Mucosa of descending colon (tissue), 3 donors: ENCODE measurements at regions not wholly inside any gene's neighbourhood (a gene's known extent, or its start where the extent isn't known, plus 50 kb on each side); places are given as distances from the start of the nearest gene placed in this dataset.

Experiments used
- ATAC-seq: fragments of 200-7000 bp; cut with Tn5 transposase; one replicate; pipeline ENCODE4 v1.9.1; 2020; ENCODE audit warnings: mild to moderate bottlenecking, moderate library complexity
- DNase-seq, 3 donors: peaks; one replicate each; pipeline ENCODE4 v3.0.0-alpha.2; 2020
- H3K36me3 ChIP-seq: fragments of 200-600 bp; one replicate; pipeline ENCODE4 v1.8.0; 2021; ENCODE audit warnings: low read depth, mild to moderate bottlenecking
- H3K4me1 ChIP-seq: fragments of 200-600 bp; one replicate; pipeline ENCODE4 v1.8.0; 2021; ENCODE audit warnings: low read depth, mild to moderate bottlenecking
- H3K4me3 ChIP-seq: fragments of 200-600 bp; one replicate; pipeline ENCODE4 v1.8.0; 2021; ENCODE audit warnings: mild to moderate bottlenecking
- H3K9me3 ChIP-seq: fragments of 200-600 bp; one replicate; pipeline ENCODE4 v1.8.0; 2021; ENCODE audit warnings: mild to moderate bottlenecking
- intact Hi-C, 2 donors: fragments of 100-400 bp; cut with DNase I in 1 of 2; cut with micrococcal nuclease in 1 of 2; formaldehyde crosslinking; loops; one replicate each; pipeline versions ENCODE4 v1.11.0 to v1.11.1; 2022; cut with DNase I, micrococcal nuclease
- TF ChIP-seq, protein P1 (sequence below): fragments of 200-600 bp; IDR thresholded peaks from one replicate; pipeline ENCODE4 v1.8.0; 2022; ENCODE audit warnings: antibody characterized with exemption, mild to moderate bottlenecking
- donor health status: DM: no; HTN: no; CAD: no; lungs with moderate emphysema.
- donor health status: DM: no; HTN: no; CAD: no.
- donor health status: DM: no; HTN: yes; CAD: no.

DNA sequence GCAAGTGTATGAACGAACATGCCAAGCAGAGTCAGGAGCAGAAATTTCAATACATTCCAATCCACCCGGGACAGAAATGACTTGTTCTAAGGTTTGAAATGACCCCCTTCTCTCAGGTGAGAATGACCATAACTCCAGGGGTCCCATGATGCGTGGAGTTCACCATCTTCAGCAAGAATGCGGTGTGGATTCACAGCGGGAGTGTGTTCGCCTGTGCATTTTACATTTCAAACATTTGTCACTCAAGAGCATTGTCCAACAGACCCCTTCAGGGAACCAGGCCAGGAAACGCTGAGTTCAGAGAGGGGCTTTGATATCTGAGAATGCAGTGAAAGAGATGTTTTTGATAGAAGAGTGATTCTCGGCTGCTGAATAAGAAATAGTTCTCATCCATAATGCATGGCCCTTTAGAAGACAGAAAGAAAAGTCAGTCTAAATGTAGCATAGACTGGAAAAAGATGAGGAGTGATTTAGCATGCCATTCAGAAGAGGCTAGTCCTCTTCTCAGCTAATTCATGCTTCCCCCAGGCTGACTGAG is 200.3 kb upstream of the KCNG1 start:
- H3K4me3 ChIP-seq, result no peak overlapping the region
- intact Hi-C loops, result no loop called here
- TF ChIP-seq, protein P1, sequence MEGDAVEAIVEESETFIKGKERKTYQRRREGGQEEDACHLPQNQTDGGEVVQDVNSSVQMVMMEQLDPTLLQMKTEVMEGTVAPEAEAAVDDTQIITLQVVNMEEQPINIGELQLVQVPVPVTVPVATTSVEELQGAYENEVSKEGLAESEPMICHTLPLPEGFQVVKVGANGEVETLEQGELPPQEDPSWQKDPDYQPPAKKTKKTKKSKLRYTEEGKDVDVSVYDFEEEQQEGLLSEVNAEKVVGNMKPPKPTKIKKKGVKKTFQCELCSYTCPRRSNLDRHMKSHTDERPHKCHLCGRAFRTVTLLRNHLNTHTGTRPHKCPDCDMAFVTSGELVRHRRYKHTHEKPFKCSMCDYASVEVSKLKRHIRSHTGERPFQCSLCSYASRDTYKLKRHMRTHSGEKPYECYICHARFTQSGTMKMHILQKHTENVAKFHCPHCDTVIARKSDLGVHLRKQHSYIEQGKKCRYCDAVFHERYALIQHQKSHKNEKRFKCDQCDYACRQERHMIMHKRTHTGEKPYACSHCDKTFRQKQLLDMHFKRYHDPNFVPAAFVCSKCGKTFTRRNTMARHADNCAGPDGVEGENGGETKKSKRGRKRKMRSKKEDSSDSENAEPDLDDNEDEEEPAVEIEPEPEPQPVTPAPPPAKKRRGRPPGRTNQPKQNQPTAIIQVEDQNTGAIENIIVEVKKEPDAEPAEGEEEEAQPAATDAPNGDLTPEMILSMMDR, result no peak
- DNase-seq (no peak), ATAC-seq (no peak)
- H3K36me3 ChIP-seq, result no peaks in the 10 kb centered on the region
- H3K4me1 ChIP-seq, result no peaks in the 10 kb centered on the region
- no peaks in the 10 kb centered on the region for H3K9me3 ChIP-seq

DNA sequence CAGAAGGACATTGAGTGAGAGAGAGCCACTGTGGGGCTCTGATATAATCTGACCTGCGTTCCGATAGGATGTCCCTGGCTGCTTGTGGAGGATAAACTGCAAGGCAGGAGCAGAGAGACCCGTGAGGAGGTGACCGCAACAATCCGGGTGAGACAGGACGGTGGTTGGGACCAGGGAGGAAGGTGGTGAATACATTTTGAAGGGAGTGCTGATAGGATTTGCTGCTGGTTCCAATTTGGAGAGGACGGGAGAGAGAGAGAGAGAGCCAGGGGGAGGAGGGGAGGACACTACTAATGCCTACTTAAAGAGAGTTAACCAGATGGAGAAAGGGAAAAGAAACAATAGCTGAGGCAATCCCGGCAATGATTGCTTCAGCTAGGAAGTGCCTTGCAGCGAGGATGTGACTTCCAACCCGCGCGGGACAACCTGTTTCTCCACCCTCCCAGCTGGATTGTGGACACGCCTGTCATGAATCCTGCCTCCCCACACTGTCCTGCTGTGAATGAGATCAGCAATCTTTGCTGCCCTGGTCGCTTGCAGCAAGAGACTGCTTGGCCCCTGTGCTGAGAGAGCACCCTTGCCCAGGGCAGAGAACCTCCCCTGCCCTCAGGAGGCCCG is 199.0 kb upstream of the KCNG1 start:
- H3K4me3 ChIP-seq, result no peak overlapping the region
- TF ChIP-seq, protein P1, result no peak
- intact Hi-C loops, result no loop called here
- ATAC-seq (peak; percentile 96), DNase-seq (peak; percentile 33 to 65 (median 63))
- peaks cover 9% of the 10 kb centered on the region for H3K9me3 ChIP-seq
- no peaks in the 10 kb centered on the region for H3K36me3 ChIP-seq
- H3K4me1 ChIP-seq, result no peaks in the 10 kb centered on the region

DNA sequence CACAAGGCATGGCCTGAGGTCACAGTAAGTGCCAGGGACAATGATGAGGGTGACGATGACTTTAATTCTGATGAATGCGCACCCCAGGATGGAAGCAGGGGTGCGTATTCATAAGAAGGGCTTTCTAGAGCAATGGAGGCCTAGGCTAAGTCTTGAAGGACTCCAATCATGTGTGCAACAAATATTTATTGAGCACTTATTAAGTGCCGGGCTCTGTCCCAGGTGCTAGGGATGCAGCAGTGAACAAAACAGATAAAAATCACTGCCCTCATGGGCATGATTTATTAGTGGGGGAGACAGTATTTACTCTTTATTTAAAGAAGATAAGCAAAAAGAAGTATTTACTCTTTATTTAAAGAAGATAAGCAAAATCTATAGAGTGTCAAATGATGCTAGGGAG is 198.2 kb upstream of the KCNG1 start:
- no peak for ATAC-seq
- TF ChIP-seq, protein P1, result no peak
- no peaks in the 10 kb centered on the region for H3K4me1 ChIP-seq
- no peak overlapping the region for H3K4me3 ChIP-seq
- peaks cover 13% of the 10 kb centered on the region for H3K9me3 ChIP-seq
- intact Hi-C loops, result no loop called here
- H3K36me3 ChIP-seq, result no peaks in the 10 kb centered on the region
- no peak for DNase-seq

DNA sequence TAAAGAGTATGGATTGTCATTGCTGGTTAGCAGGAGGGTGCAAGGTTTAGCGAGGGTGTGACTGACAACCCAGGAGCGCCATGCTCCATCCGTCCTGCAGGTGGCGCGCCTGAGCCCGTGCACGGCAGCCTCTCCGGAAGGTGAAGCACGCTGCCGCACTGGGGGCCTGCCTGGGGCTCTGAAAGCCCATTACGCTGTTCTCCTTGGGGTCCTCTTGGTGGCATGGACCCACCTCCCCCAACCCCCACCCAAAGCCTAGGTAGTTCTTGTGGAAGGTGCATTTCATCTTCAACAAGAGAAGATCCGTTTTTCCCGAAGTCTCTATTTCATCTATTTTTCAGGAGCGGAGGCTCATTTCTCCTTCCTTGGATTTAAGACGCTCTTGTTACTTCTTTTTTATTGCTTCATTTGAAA is 197.4 kb upstream of the KCNG1 start:
- Histone ChIP-seq H3K4me1 (no peaks in the 10 kb centered on the region), H3K9me3 (peaks cover 13% of the 10 kb centered on the region), H3K36me3 (no peaks in the 10 kb centered on the region), H3K4me3 (no peak overlapping the region)
- DNase-seq (peak; percentile 57 to 67 (median 67)), ATAC-seq (peak; percentile 75)
- TF ChIP-seq, protein P1, result peak; percentile 92
- intact Hi-C loops, result no loop called here

DNA sequence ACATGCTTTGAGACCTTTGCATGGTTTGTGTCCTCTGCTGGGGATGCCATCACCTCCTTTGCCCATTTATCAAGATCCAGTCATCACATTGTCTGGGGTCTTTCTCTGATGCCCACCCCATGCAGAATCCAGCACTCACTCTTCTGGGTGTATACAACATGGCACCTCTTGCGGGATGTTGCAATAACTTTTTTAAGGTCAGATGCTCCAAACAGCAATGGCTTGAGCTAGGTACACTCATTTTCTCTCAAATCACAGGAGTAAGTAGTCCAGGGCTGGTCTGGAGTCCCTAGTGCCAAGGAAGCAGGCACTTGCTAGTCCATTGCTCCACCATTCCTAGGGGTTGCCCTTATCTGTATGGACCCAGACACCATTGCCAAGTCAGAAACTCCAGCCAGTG is 196.6 kb upstream of the KCNG1 start:
- no peak overlapping the region for H3K4me3 ChIP-seq
- intact Hi-C loops, result no loop called here
- TF ChIP-seq, protein P1, result no peak

DNA sequence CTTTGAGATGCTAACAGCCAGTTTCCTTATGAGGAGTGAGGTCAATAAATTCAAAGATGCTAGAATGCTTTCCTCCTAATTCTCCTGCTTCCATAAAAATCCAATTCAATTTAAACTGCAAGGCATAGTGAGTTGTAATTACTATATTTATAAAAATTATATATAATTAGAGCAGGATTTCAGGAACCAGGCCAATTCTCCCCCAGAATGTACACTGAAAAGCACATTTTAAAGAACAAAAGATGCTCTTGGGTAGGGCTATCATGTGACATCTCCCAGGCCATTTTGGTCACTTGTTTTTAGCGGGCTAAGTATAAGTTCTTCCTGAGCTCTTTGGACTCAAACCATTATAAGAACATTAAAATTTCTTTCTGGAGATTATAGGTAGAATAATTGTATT is 195.7 kb upstream of the KCNG1 start:
- TF ChIP-seq, protein P1, result no peak
- ATAC-seq, result no peak
- DNase-seq, result no peak
- Histone ChIP-seq H3K9me3 (peaks cover 13% of the 10 kb centered on the region), H3K36me3 (no peaks in the 10 kb centered on the region), H3K4me1 (no peaks in the 10 kb centered on the region), H3K4me3 (no peak overlapping the region)
- intact Hi-C loops, result no loop called here

More for the DNA sequence above, 196.6 kb upstream of the KCNG1 start:
- Histone ChIP-seq H3K9me3 (peaks cover 13% of the 10 kb centered on the region), H3K4me1 (no peaks in the 10 kb centered on the region), H3K36me3 (no peaks in the 10 kb centered on the region)
- ATAC-seq (no peak), DNase-seq (no peak)
